OCI-LY1 (cell line): ENCODE measurements at regions not wholly inside any gene's neighbourhood (a gene's known extent, or its start where the extent isn't known, plus 50 kb on each side); places are given as distances from the start of the nearest gene placed in this dataset.

Experiments used
- H2AFZ ChIP-seq: fragments of 200-600 bp; sonication (generic), shearing (Covaris generic); 2 replicates; pipeline ENCODE4 v1.6.0; 2014; ENCODE audit warnings: antibody characterized with exemption, mild to moderate bottlenecking, low read length
- H3F3A ChIP-seq: fragments of 200-600 bp; sonication (generic), shearing (Covaris generic); 2 replicates; pipeline ENCODE4 v1.6.0; 2014; ENCODE audit warnings: mild to moderate bottlenecking, antibody characterized with exemption, low read length, moderate library complexity; ENCODE audit not compliant: insufficient read depth
- H3K27ac ChIP-seq: fragments of 200-600 bp; sonication (generic); 2 replicates; pipeline ENCODE4 v1.5.1; 2014; ENCODE audit warnings: low read length, mixed run types, mild to moderate bottlenecking, low read depth; ENCODE audit not compliant: poor library complexity, severe bottlenecking
- H3K27me3 ChIP-seq: fragments of 200-600 bp; sonication (generic); 2 replicates; pipeline ENCODE4 v1.6.0; 2014; ENCODE audit warnings: antibody characterized with exemption, mild to moderate bottlenecking, low read length, moderate library complexity; ENCODE audit not compliant: insufficient read depth
- H3K36me3 ChIP-seq: fragments of 200-600 bp; sonication (generic); 2 replicates; pipeline ENCODE4 v1.6.1; 2014; ENCODE audit warnings: mild to moderate bottlenecking, antibody characterized with exemption, low read length, moderate library complexity, mixed read lengths; ENCODE audit not compliant: insufficient read depth
- H3K4me1 ChIP-seq: fragments of 200-600 bp; sonication (generic); 2 replicates; pipeline ENCODE4 v1.5.1; 2014; ENCODE audit warnings: mild to moderate bottlenecking, low read length, moderate library complexity; ENCODE audit not compliant: insufficient read depth, severe bottlenecking
- H3K4me2 ChIP-seq: fragments of 200-600 bp; sonication (generic), shearing (Covaris generic); 2 replicates; pipeline ENCODE4 v1.6.1; 2014; ENCODE audit warnings: low read length
- H3K4me3 ChIP-seq: fragments of 200-600 bp; sonication (generic); 2 replicates; pipeline ENCODE4 v1.5.1; 2014; ENCODE audit warnings: low read length, low read depth, mild to moderate bottlenecking, mixed read lengths; ENCODE audit not compliant: poor library complexity, severe bottlenecking
- H3K79me2 ChIP-seq: fragments of 200-600 bp; shearing (Covaris generic); 2 replicates; pipeline ENCODE4 v1.6.1; 2016; ENCODE audit warnings: mixed run types, low read length, mixed read lengths; ENCODE audit not compliant: insufficient read depth
- H3K9ac ChIP-seq: fragments of 200-600 bp; sonication (generic), shearing (Covaris generic); 2 replicates; pipeline ENCODE4 v1.6.1; 2014; ENCODE audit warnings: mild to moderate bottlenecking, low read length, mixed read lengths
- H3K9me2 ChIP-seq: fragments of 200-600 bp; sonication (generic), shearing (Covaris generic); 2 replicates; pipeline ENCODE4 v1.6.1; 2014; ENCODE audit warnings: low read depth, mild to moderate bottlenecking, low read length, mixed read lengths
- H3K9me3 ChIP-seq: fragments of 200-600 bp; shearing (Covaris generic); 2 replicates; pipeline ENCODE4 v1.6.1; 2014; ENCODE audit warnings: low read length, mixed read lengths
- H4K20me1 ChIP-seq: fragments of 200-600 bp; sonication (generic), shearing (Covaris generic); 2 replicates; pipeline ENCODE4 v1.6.0; 2016; ENCODE audit warnings: mild to moderate bottlenecking, low read length; ENCODE audit not compliant: insufficient read depth
- EZH2 ChIP-seq: fragments of 200-600 bp; sonication (generic), shearing (Covaris generic); IDR thresholded peaks from 2 replicates; pipeline ENCODE4 v1.8.0; 2017; ENCODE audit warnings: borderline replicate concordance, mixed run types, mild to moderate bottlenecking, antibody characterized with exemption, low read length, moderate library complexity, mixed read lengths
- TF ChIP-seq, protein P1 (sequence below): fragments of 200-600 bp; sonication (generic), shearing (Covaris generic); IDR thresholded peaks from 2 replicates; pipeline ENCODE4 v1.5.1; 2017; ENCODE audit warnings: mild to moderate bottlenecking, antibody characterized with exemption, low read length, moderate library complexity, mixed read lengths

DNA sequence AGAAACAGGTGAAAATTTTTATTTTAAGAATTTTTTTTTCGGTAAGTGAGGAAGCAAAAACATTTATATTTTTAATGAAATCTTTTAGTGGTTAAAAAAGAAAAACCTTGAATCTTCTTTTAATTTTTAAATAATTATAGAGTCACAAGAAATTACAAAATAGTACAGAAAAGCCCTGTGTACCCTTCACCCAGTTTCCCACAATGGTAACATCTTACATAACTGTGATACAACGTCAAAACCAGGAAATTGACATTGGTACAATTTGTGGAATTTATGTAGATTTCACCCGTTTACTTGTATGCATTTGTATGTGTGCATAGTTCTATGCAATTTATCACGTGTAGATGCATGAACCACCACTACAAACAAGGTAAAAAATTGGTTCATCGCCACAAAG lies 285.9 kb downstream of the MTX2 start:
- no peaks in the 10 kb centered on the region for H3K36me3 ChIP-seq
- no peak overlapping the region for H2AFZ ChIP-seq
- H3K9me2 ChIP-seq: no peaks in the 10 kb centered on the region
- H3K4me1 ChIP-seq: peaks cover 12% of the 10 kb centered on the region
- H3K27ac ChIP-seq: no peak overlapping the region
- H3K79me2 ChIP-seq: no peaks in the 10 kb centered on the region
- H3K9me3 ChIP-seq: no peaks in the 10 kb centered on the region
- H3K9ac ChIP-seq: no peak overlapping the region
- H3K4me2 ChIP-seq: no peak overlapping the region
- H4K20me1 ChIP-seq: no peaks in the 10 kb centered on the region
- H3F3A ChIP-seq: no peaks in the 10 kb centered on the region
- no peak overlapping the region for H3K4me3 ChIP-seq
- no peaks in the 10 kb centered on the region for H3K27me3 ChIP-seq
- TF ChIP-seq, protein P1, sequence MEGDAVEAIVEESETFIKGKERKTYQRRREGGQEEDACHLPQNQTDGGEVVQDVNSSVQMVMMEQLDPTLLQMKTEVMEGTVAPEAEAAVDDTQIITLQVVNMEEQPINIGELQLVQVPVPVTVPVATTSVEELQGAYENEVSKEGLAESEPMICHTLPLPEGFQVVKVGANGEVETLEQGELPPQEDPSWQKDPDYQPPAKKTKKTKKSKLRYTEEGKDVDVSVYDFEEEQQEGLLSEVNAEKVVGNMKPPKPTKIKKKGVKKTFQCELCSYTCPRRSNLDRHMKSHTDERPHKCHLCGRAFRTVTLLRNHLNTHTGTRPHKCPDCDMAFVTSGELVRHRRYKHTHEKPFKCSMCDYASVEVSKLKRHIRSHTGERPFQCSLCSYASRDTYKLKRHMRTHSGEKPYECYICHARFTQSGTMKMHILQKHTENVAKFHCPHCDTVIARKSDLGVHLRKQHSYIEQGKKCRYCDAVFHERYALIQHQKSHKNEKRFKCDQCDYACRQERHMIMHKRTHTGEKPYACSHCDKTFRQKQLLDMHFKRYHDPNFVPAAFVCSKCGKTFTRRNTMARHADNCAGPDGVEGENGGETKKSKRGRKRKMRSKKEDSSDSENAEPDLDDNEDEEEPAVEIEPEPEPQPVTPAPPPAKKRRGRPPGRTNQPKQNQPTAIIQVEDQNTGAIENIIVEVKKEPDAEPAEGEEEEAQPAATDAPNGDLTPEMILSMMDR: no peak
- TF ChIP-seq EZH2: no peak

DNA sequence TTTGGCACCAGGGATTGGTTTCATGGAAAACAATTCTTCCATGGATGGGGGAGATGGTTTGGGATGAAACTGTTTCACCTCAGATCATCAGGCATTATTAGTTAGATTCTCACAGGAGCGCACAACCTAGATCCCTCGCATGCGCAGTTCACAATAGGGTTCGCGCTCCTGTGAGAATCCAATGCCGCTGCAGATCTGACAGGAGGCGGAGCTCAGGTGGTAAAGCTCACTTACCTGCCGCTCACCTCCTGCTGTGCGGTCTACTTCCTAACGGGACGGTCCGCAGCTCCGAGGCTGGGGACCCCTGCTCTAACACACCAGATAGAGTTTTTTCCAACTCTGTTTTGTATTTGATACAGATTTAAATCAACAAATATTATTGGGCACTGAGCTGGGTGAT lies 286.5 kb downstream of the MTX2 start:
- H2AFZ ChIP-seq: no peak overlapping the region
- H3K9ac ChIP-seq: no peak overlapping the region
- H3K27ac ChIP-seq: no peak overlapping the region
- no peak overlapping the region for H3K4me2 ChIP-seq
- no peak overlapping the region for H3K4me3 ChIP-seq
- H3K4me1 ChIP-seq: peaks cover 12% of the 10 kb centered on the region
- no peaks in the 10 kb centered on the region for H3K27me3 ChIP-seq
- no peaks in the 10 kb centered on the region for H3K36me3 ChIP-seq
- no peaks in the 10 kb centered on the region for H3K9me2 ChIP-seq
- H3F3A ChIP-seq: no peaks in the 10 kb centered on the region
- no peaks in the 10 kb centered on the region for H3K9me3 ChIP-seq
- no peaks in the 10 kb centered on the region for H4K20me1 ChIP-seq
- TF ChIP-seq, protein P1: no peak
- no peak for TF ChIP-seq EZH2
- no peaks in the 10 kb centered on the region for H3K79me2 ChIP-seq

DNA sequence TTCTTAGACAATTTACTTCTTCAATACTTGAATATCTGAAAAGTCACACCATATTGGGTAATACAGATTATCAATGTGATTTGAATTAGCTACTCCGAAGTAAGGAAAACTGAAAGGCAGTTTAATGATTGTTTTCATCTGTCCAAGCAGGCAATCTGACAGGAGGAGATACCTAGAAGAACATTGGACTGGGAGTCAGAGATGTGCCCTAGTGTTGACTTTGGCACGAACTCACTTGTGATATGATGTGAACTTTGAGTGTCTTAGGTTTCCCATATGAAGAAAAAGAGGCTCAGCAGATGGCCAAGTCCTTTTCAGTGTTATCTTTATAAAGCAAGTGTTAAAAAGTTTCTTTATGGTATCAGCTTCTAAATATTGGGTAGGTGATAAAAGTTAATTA lies 287.1 kb downstream of the MTX2 start:
- Histone ChIP-seq H2AFZ (no peak overlapping the region), H3K9me2 (no peaks in the 10 kb centered on the region), H3K4me2 (no peak overlapping the region), H3K4me3 (no peak overlapping the region), H3K9me3 (no peaks in the 10 kb centered on the region), H3K79me2 (no peaks in the 10 kb centered on the region), H3K36me3 (no peaks in the 10 kb centered on the region), H3K27me3 (no peaks in the 10 kb centered on the region), H3K4me1 (peaks cover 12% of the 10 kb centered on the region), H3K27ac (no peak overlapping the region), H3F3A (no peaks in the 10 kb centered on the region), H3K9ac (no peak overlapping the region), H4K20me1 (no peaks in the 10 kb centered on the region)
- no peak for TF ChIP-seq EZH2
- TF ChIP-seq, protein P1: no peak
